Ishikawa (cell line): ENCODE measurements at regions not wholly inside any gene's neighbourhood (a gene's known extent, or its start where the extent isn't known, plus 50 kb on each side); places are given as distances from the start of the nearest gene placed in this dataset.

Source experiments
- CEBPB ChIP-seq: IDR thresholded peaks from 2 replicates; pipeline ENCODE4 v1.6.1; 2012
- CREB1 ChIP-seq: IDR thresholded peaks from 2 replicates; pipeline ENCODE4 v1.6.1; 2012; ENCODE audit warnings: low read depth
- EGR1 ChIP-seq: IDR thresholded peaks from 2 replicates; pipeline ENCODE4 v1.6.1; 2012
- EP300 ChIP-seq: IDR thresholded peaks from 2 replicates; pipeline ENCODE4 v1.6.1; 2012; ENCODE audit warnings: borderline replicate concordance
- FOXM1 ChIP-seq: IDR thresholded peaks from 2 replicates; pipeline ENCODE4 v1.6.1; 2012; ENCODE audit warnings: low read depth, borderline replicate concordance
- MAX ChIP-seq: IDR thresholded peaks from 2 replicates; pipeline ENCODE4 v1.6.1; 2012
- NFIC ChIP-seq: IDR thresholded peaks from 2 replicates; pipeline ENCODE4 v1.6.1; 2012
- RAD21 ChIP-seq: IDR thresholded peaks from 2 replicates; pipeline ENCODE4 v1.6.1; 2012; ENCODE audit warnings: low read depth
- TAF1 ChIP-seq: IDR thresholded peaks from 2 replicates; pipeline ENCODE4 v1.6.1; 2012; ENCODE audit warnings: low read depth, mild to moderate bottlenecking
- TCF12 ChIP-seq: IDR thresholded peaks from 2 replicates; pipeline ENCODE4 v1.6.1; 2012; ENCODE audit warnings: low read depth
- TEAD4 ChIP-seq: IDR thresholded peaks from 2 replicates; pipeline ENCODE4 v1.6.1; 2012
- USF1 ChIP-seq: IDR thresholded peaks from 2 replicates; pipeline ENCODE4 v1.6.1; 2012
- YY1 ChIP-seq: IDR thresholded peaks from 2 replicates; pipeline ENCODE4 v1.6.1; 2012; ENCODE audit warnings: low read depth
- ZBTB7A ChIP-seq: IDR thresholded peaks from 2 replicates; pipeline ENCODE4 v1.6.1; 2012; ENCODE audit warnings: low read depth
- TF ChIP-seq, protein P1 (sequence below): IDR thresholded peaks from 2 replicates; pipeline ENCODE4 v1.6.1; 2012; ENCODE audit warnings: low read depth, mild to moderate bottlenecking

- TF ChIP-seq YY1: no peak
- no peak for TF ChIP-seq NFIC
- TF ChIP-seq EP300: no peak
- no peak for TF ChIP-seq TEAD4
- TF ChIP-seq ZBTB7A: no peak
- TF ChIP-seq FOXM1: no peak
- TF ChIP-seq CEBPB: no peak
- no peak for TF ChIP-seq TCF12
- TF ChIP-seq, protein P1, sequence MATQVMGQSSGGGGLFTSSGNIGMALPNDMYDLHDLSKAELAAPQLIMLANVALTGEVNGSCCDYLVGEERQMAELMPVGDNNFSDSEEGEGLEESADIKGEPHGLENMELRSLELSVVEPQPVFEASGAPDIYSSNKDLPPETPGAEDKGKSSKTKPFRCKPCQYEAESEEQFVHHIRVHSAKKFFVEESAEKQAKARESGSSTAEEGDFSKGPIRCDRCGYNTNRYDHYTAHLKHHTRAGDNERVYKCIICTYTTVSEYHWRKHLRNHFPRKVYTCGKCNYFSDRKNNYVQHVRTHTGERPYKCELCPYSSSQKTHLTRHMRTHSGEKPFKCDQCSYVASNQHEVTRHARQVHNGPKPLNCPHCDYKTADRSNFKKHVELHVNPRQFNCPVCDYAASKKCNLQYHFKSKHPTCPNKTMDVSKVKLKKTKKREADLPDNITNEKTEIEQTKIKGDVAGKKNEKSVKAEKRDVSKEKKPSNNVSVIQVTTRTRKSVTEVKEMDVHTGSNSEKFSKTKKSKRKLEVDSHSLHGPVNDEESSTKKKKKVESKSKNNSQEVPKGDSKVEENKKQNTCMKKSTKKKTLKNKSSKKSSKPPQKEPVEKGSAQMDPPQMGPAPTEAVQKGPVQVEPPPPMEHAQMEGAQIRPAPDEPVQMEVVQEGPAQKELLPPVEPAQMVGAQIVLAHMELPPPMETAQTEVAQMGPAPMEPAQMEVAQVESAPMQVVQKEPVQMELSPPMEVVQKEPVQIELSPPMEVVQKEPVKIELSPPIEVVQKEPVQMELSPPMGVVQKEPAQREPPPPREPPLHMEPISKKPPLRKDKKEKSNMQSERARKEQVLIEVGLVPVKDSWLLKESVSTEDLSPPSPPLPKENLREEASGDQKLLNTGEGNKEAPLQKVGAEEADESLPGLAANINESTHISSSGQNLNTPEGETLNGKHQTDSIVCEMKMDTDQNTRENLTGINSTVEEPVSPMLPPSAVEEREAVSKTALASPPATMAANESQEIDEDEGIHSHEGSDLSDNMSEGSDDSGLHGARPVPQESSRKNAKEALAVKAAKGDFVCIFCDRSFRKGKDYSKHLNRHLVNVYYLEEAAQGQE: no peak
- no peak for TF ChIP-seq CREB1
- no peak for TF ChIP-seq RAD21
- no peak for TF ChIP-seq TAF1
- no peak for TF ChIP-seq MAX
- TF ChIP-seq USF1: no peak
- TF ChIP-seq EGR1: no peak
Measured at GRCh38 chr14:47833011-47833410, 157.6 kb upstream of the MDGA2 start.

- TF ChIP-seq EP300: no peak
Measured at GRCh38 chr14:47826809-47827208, 151.4 kb upstream of the MDGA2 start.

GRCh38 chr14:47822326-47822725 lies 146.9 kb upstream of the MDGA2 start:
- TF ChIP-seq CREB1 (no peak), USF1 (peak; percentile 28; the same call in 1 of the 2 replicates), FOXM1 (no peak), CEBPB (no peak), TCF12 (no peak), TEAD4 (no peak)

- TF ChIP-seq, protein P1: no peak
- no peak for TF ChIP-seq CREB1
Measured at GRCh38 chr14:47821135-47821534, 145.7 kb upstream of the MDGA2 start.

DNA sequence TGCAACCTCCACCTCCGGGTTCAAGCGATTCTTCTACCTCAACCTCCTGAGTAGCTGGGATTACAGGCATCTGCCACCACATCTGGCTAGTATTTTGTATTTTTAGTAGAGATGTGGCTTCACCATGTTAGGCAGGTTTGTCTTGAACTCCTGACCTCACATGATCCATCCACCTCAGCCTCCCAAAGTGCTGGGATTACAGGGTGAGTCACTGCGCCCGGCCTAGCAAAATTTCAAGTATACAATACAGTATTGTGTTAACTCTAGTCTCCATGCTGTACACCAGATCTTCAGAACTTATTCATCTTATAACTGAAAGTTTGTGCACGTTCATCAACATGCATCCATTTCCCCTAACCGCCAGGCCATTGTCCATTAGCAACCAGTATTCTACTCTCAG lies 115.1 kb upstream of the MDGA2 start:
- TF ChIP-seq CREB1 (no peak), RAD21 (no peak), TEAD4 (no peak), EP300 (no peak), NFIC (no peak), CEBPB (no peak), FOXM1 (no peak), EGR1 (no peak), ZBTB7A (no peak), TAF1 (no peak)
- TF ChIP-seq, protein P1: no peak

- TF ChIP-seq EGR1: no peak
- no peak for TF ChIP-seq USF1
- TF ChIP-seq TAF1: no peak
Measured at GRCh38 chr14:47785058-47785457, 109.7 kb upstream of the MDGA2 start.
